ENCODE measurements at regions not wholly inside any gene's neighbourhood (a gene's known extent, or its start where the extent isn't known, plus 50 kb on each side); places are given as distances from the start of the nearest gene placed in this dataset.

- H3K9me3 ChIP-seq (ENCODE audit: insufficient read depth, low read depth, low read length): no peaks in the 10 kb centered on the region
- H3K27me3 ChIP-seq (ENCODE audit: insufficient read depth, low read length): no peaks in the 10 kb centered on the region
- no peak overlapping the region for H3K4me3 ChIP-seq (ENCODE audit: insufficient read depth, low read depth, low read length)
- FAIRE-seq (no peak), DNase-seq (ENCODE audit: low read depth) (no peak)
- no peaks in the 10 kb centered on the region for H3K4me1 Mint-ChIP-seq (ENCODE audit: low read depth, unreplicated experiment)
- H3K27ac Mint-ChIP-seq (ENCODE audit: unreplicated experiment): no peak overlapping the region
- no peak overlapping the region for H3K9ac ChIP-seq (ENCODE audit: low read length)
- no peaks in the 10 kb centered on the region for H3K9me3 Mint-ChIP-seq (ENCODE audit: unreplicated experiment)
- no peak overlapping the region for H3K4me2 ChIP-seq (ENCODE audit: low read length)
- no peaks in the 10 kb centered on the region for H3K79me2 ChIP-seq (ENCODE audit: insufficient read depth, low read length)
- no peak overlapping the region for H3K4me3 Mint-ChIP-seq (ENCODE audit: unreplicated experiment)
- H3K4me1 ChIP-seq (ENCODE audit: insufficient read depth, low read length): no peaks in the 10 kb centered on the region
- H3K27me3 Mint-ChIP-seq (ENCODE audit: low read depth, unreplicated experiment): no peaks in the 10 kb centered on the region
- no peaks in the 10 kb centered on the region for H3K36me3 Mint-ChIP-seq (ENCODE audit: low read depth, unreplicated experiment)
- H4K20me1 ChIP-seq (ENCODE audit: insufficient read depth, low read length): no peaks in the 10 kb centered on the region
- H3K36me3 ChIP-seq (ENCODE audit: insufficient read depth, low read length): no peaks in the 10 kb centered on the region
- no peak overlapping the region for H3K27ac ChIP-seq (ENCODE audit: low read depth, low read length)
- TF ChIP-seq CTCF (IDR thresholded peaks at IDR 0.05; ENCODE audit: insufficient read depth, low read depth, low read length): no peak
- TF ChIP-seq EZH2 (IDR thresholded peaks at IDR 0.05; ENCODE audit: insufficient read depth, low read length): no peak
- H2AFZ ChIP-seq (ENCODE audit: low read depth, low read length): no peak overlapping the region
These were observed 949.6 kb upstream of the PRKX start for GRCh38 chrX:4663085-4663484.

GRCh38 chrX:4661771-4662170 is 948.3 kb upstream of the PRKX start:
- no peaks in the 10 kb centered on the region for H3K4me1 ChIP-seq (ENCODE audit: insufficient read depth, low read length)
- H3K27me3 ChIP-seq (ENCODE audit: insufficient read depth, low read length): no peaks in the 10 kb centered on the region
- H4K20me1 ChIP-seq (ENCODE audit: insufficient read depth, low read length): no peaks in the 10 kb centered on the region
- H3K27me3 Mint-ChIP-seq (ENCODE audit: low read depth, unreplicated experiment): no peaks in the 10 kb centered on the region
- H3K79me2 ChIP-seq (ENCODE audit: insufficient read depth, low read length): no peaks in the 10 kb centered on the region
- no peaks in the 10 kb centered on the region for H3K9me3 Mint-ChIP-seq (ENCODE audit: unreplicated experiment)
- H3K9ac ChIP-seq (ENCODE audit: low read length): no peak overlapping the region
- no peaks in the 10 kb centered on the region for H3K4me1 Mint-ChIP-seq (ENCODE audit: low read depth, unreplicated experiment)
- H3K27ac Mint-ChIP-seq (ENCODE audit: unreplicated experiment): no peak overlapping the region
- H3K4me3 Mint-ChIP-seq (ENCODE audit: unreplicated experiment): no peak overlapping the region
- no peak overlapping the region for H3K4me3 ChIP-seq (ENCODE audit: insufficient read depth, low read depth, low read length)
- DNase-seq (ENCODE audit: low read depth) (no peak), FAIRE-seq (no peak)
- no peaks in the 10 kb centered on the region for H3K9me3 ChIP-seq (ENCODE audit: insufficient read depth, low read depth, low read length)
- no peak overlapping the region for H2AFZ ChIP-seq (ENCODE audit: low read depth, low read length)
- no peaks in the 10 kb centered on the region for H3K36me3 Mint-ChIP-seq (ENCODE audit: low read depth, unreplicated experiment)
- no peak for TF ChIP-seq CTCF (IDR thresholded peaks at IDR 0.05; ENCODE audit: insufficient read depth, low read depth, low read length)
- no peaks in the 10 kb centered on the region for H3K36me3 ChIP-seq (ENCODE audit: insufficient read depth, low read length)
- no peak overlapping the region for H3K27ac ChIP-seq (ENCODE audit: low read depth, low read length)
- H3K4me2 ChIP-seq (ENCODE audit: low read length): no peak overlapping the region

GRCh38 chrX:4656419-4656818 is 943.0 kb upstream of the PRKX start:
- TF ChIP-seq CTCF (IDR thresholded peaks at IDR 0.05; ENCODE audit: insufficient read depth, low read depth, low read length) (no peak), EZH2 (IDR thresholded peaks at IDR 0.05; ENCODE audit: insufficient read depth, low read length) (no peak)
- no peaks in the 10 kb centered on the region for H3K36me3 Mint-ChIP-seq (ENCODE audit: low read depth, unreplicated experiment)
- H3K4me3 Mint-ChIP-seq (ENCODE audit: unreplicated experiment): no peak overlapping the region
- Histone ChIP-seq H3K79me2 (ENCODE audit: insufficient read depth, low read length) (no peaks in the 10 kb centered on the region), H3K9ac (ENCODE audit: low read length) (no peak overlapping the region), H3K36me3 (ENCODE audit: insufficient read depth, low read length) (no peaks in the 10 kb centered on the region), H3K27me3 (ENCODE audit: insufficient read depth, low read length) (no peaks in the 10 kb centered on the region), H3K4me2 (ENCODE audit: low read length) (no peak overlapping the region), H3K4me3 (ENCODE audit: insufficient read depth, low read depth, low read length) (no peak overlapping the region), H4K20me1 (ENCODE audit: insufficient read depth, low read length) (no peaks in the 10 kb centered on the region), H3K4me1 (ENCODE audit: insufficient read depth, low read length) (no peaks in the 10 kb centered on the region), H3K27ac (ENCODE audit: low read depth, low read length) (no peak overlapping the region), H3K9me3 (ENCODE audit: insufficient read depth, low read depth, low read length) (no peaks in the 10 kb centered on the region), H2AFZ (ENCODE audit: low read depth, low read length) (no peak overlapping the region)
- H3K27me3 Mint-ChIP-seq (ENCODE audit: low read depth, unreplicated experiment): no peaks in the 10 kb centered on the region
- FAIRE-seq (peak; percentile 65), DNase-seq (ENCODE audit: low read depth) (no peak)
- H3K9me3 Mint-ChIP-seq (ENCODE audit: unreplicated experiment): no peaks in the 10 kb centered on the region
- no peaks in the 10 kb centered on the region for H3K4me1 Mint-ChIP-seq (ENCODE audit: low read depth, unreplicated experiment)
- no peak overlapping the region for H3K27ac Mint-ChIP-seq (ENCODE audit: unreplicated experiment)

Measured in astrocyte (in vitro differentiated cells and primary cell).